DMS153 treated with DMSO at 0.1 percent for 48 hours (cell line): ENCODE measurements at regions not wholly inside any gene's neighbourhood (a gene's known extent, or its start where the extent isn't known, plus 50 kb on each side); places are given as distances from the start of the nearest gene placed in this dataset.
"Not testable (repeated sequence)": the region's sequence is repeated elsewhere in the genome, so short reads cannot be mapped to it uniquely, and the experiment has no call there.

Source experiments
- DNase-seq: peaks from one replicate; lab custom pipeline; 2025; ENCODE audit not compliant: unreplicated experiment; lab: John Stamatoyannopoulos, UW

GRCh38 chr6:43938178-43939105, 168.4 kb downstream of the VEGFA start:
- DNase-seq: no peak

DNA sequence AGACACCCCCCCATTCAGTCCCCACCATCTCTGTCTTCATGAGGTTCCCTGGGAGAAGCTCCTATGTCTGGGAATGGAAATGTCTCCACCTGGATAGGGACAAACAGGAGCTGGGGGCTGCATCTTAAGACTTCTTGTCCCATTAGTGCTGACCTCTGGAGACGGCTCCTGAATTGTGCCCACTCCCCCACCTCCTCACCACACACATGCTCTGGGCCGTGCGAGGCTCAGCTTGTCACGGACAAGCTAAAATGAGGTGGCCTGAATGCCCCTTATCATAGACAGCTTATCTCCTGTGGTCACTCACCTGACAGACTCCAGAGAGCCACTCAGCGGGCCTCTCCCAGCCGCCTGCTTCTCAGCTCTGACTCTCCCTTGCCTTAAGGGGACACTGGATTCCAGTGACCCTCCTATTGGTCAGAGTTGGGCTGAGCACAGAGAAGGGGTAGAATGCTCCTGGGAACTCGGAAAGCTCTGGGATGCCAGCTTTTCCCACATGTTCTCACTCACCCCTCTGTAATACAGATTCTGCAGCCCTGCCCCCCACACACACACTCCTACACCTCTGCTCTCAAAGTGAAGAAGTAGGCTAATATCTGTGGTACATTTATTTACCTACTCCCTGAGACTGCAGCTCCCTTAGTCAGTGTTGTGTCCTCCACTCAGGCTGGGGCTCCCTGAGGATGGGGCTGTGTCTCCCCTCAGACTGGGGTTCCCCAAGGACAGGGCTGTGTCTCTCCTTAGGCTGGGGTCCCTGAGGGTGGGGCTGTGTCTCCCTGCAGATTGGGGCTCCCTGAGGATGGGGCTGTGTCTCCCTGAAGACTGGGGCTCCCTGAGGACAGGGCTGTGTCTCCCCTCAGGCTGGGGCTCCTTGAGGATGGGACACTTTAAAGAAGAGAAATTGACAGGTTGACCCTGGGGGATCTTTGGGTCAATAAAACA, 167.5 kb downstream of the VEGFA start:
- DNase-seq: no peak

DNA sequence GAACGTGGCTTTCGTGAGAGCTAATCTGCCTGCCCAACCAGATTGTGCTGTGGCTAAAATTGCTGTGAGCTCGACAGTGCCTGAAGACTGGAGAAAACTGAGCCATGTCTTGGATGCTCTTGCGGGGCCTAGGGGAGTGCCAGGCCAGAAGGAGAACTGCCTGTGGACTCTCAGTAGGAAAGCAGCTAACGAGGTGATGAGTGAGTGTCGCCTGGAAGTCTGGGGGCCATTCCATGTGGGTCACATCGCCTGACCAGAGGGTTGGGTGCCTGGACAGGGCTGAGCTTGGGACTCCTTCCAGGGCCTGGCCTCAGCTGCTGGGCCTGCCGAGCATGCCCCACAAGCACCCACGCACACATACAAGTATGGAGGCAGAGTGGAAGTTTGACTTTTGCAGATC, 166.5 kb downstream of the VEGFA start:
- DNase-seq: no peak

DNA sequence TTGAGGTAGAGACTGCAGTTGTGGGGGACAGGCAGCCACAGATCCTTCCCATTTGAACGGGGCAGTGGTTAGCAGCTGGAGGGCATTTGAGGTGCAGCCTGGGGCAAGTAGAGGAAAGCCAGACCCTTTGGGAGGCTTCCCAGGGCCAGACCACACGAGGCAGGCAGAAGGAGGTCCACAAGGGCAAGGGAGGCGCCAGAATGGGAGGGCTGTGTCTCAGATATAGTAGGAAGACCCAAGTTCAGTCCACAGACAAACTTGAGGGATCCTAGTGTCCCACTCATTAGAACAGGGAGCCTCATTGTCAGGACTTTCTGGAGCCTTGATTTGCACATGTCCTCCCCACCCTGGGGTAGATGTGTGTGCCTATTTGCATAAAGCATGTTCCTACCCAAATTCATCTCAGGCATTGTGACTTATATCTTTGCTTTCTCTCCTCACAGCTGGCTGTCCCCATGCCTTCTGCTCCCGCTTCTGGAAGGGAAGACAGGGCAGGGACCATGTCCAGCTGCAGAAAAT, 166.0 kb downstream of the VEGFA start:
- no peak for DNase-seq

DNA sequence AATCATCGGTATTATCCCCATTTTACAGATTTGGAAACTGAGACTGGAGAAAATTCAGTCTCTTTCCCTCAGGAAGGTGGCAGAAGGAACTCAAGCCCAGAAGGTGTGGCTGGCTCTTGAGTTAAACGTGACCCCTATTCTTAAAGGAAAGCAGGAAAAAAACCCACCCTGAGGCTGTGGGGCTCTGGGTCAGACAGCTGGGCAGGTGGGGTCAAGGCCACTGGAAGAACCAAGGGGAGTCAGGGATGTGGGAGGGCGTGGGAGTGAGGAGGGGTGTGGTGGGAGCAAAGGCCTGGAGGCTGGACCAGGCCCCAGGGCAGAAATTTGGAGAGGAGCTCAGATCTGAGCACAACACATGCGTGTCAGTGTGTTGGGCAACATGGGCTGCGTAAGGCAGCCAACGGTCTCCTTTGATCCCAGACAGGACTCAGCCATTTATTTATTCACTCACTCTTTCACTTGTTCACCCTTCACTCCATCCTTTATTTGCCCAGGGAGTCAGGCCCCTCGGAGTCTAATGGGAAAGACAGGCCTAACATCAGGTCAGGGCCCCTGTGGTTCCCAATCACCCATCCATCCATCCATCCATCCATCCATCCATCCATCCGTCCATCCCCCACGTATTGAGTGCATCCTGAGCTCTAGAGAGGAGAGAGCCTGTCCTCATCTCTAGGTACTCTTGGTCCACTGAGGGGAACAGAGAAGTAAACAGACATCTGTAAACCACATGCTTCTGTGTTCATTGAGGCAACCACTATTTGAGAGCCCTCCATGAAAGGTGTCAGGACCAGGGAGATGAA, 165.0 kb downstream of the VEGFA start:
- no peak for DNase-seq

DNA sequence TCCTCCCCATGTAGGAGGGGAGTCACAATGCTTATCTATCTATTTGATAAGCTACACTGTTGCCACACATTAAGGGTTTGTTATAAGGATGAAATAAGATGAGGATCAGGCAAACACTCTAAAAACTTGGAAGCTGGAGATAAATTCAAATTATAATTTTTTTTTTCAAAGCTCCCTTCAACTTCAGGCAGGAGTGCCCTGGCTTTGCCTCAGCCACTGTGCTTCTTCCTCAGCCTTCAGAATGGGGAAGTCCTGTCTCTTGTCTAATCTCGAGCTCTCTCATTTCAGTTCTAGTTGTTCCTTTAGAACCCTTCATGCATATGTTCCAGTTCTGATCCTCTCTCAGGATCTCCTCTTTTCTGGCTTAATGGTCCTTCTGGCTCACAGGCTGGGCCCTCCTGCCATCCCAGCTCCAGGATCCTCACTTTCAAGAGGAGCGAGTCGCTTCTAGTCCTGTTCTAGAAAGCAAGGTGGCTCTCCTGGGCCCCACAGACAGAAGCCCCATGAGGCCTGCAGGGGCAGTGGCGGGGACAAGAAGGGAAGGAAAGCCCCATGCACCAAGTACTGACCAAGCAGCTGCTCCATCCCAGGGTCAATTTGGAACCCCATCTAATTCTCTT, 164.3 kb downstream of the VEGFA start:
- DNase-seq: no peak

DNA sequence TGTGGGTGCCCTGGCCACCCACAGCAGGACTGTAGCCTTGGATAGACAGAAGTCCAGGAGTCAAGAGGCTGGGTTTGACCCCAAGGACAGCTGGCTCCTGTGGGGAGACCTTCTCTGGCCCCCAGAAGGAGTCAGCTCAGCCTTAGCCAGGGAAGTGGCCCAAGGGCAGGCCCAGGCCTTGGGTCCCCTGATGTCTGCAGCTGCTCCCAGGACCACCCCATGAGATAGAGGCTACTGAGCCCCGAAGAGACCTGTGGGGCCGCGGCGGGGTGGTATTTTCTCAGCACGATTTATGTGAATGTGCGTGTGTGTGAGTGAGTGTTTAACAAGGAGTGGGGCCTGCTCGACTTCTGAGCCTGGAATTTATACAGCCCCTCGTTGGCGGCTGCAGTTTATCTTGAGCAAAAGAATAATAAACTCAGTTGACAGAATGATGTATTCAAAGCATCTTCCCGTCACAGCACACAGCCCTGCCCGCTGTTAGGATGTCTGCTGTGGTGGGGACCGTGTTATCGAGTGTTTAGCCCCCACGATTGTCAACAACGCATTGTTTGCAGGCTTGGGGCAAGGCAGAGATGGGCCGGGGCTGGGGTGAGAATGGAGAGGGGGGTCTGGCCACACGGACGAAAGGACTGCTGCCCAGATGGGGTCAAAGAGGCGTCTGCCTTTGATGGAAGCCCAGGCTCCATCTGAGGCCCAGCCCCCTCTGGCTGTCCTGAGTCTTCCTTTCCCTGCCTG, 163.3 kb downstream of the VEGFA start:
- no peak for DNase-seq

- DNase-seq: no peak
These were observed 162.5 kb downstream of the VEGFA start for GRCh38 chr6:43932259-43933147.

- no peak for DNase-seq
These were observed 161.2 kb downstream of the VEGFA start for GRCh38 chr6:43931201-43931600.

- no peak for DNase-seq
These were observed 160.6 kb downstream of the VEGFA start for GRCh38 chr6:43930440-43931154.

- no peak for DNase-seq
These were observed 159.5 kb downstream of the VEGFA start for GRCh38 chr6:43929511-43929910.

DNA sequence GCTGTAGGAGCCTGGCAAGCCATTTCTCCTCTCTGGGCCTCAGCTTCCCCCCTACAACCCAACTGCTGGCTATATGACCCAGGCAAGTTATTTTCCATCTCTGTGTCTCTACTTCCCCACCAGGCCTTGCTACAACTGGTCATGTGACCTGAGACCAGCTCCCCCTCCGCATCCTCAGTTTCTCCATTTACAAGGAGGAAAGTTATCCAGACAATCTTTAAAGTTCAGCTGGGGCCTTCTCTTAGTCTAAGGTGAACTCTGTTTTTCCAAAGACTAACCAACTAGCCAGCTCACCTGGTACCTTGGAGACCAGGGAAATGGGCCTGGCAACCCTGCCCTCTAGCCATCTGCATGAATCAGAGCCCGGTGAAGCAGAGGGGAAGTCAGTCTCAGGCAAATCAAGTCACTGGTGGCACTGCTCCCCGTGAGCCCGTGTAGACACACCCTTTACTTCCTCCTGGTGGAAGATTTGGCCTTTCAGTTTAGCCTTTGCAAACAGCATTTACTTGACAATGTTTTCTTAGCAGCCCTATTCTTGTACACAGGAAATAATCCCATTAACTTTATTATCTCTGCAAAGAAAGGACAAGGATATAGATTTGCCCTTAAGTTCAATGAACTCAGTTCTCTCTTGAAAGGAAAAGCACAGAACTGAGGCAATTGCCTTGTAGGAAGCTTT, 157.7 kb downstream of the VEGFA start:
- no peak for DNase-seq

DNA sequence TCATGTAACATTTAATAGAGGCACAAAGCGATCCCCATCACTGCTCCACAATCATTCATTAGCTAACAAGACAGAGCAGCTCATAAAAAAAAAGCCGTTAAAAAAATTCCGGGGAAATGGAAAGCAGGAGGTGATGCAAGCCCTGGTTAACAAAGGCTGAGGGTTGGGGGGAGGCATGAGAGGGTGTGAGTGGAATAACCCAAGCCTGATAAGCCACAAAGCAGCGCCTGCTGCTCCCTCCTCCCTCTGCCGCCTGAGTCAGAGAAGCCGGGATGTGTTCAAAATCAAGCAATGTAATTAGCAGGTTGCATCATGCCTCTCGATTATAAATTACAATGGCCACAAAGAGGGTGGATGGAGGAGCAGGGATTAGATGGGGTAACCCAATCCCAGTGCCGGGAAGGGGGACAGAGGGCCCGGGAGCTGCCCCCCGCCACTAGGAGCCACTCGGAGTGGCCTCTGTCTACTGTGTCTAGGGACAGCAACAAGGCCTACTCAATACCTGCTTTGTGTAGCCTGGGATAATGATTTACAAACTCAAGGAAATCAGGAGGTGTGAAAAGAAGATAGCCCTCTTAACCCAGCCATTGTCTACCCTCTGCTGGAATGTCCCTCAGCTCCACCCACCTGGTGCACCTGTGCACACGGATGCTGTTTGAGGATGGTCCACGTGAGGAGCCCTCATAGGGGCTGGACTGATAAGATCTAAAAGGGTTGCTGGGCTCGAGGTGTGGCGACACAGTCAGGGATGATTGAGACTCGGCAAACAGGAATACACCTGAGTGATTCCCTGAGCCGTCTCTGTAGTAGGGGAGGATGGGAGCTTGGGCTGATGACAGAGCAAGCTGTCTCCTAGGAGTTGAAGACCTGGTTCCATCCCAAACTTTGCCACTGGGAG, 156.9 kb downstream of the VEGFA start:
- DNase-seq: peak; percentile 42

- DNase-seq: not testable (repeated sequence)
These were observed 155.7 kb downstream of the VEGFA start for GRCh38 chr6:43925636-43926139.

- no peak for DNase-seq
These were observed 154.3 kb downstream of the VEGFA start for GRCh38 chr6:43924222-43924702.
